ENCODE measurements at regions not wholly inside any gene's neighbourhood (a gene's known extent, or its start where the extent isn't known, plus 50 kb on each side); places are given as distances from the start of the nearest gene placed in this dataset.
"Not testable (repeated sequence)": the region's sequence is repeated elsewhere in the genome, so short reads cannot be mapped to it uniquely, and the experiment has no call there.

- DNase-seq, result no peak
These were observed 253.4 kb downstream of the SOD2 start for GRCh38 chr6:159439651-159440050.

- no peak for DNase-seq
These were observed 254.9 kb downstream of the SOD2 start for GRCh38 chr6:159438106-159438505.

- DNase-seq, result no peak
These were observed 256.5 kb downstream of the SOD2 start for GRCh38 chr6:159436581-159436980.

- no peak for DNase-seq
These were observed 257.3 kb downstream of the SOD2 start for GRCh38 chr6:159435701-159436100.

- no peak for DNase-seq
These were observed 258.6 kb downstream of the SOD2 start for GRCh38 chr6:159434410-159434809.

GRCh38 chr6:159433550-159433949, 259.5 kb downstream of the SOD2 start:
- no peak for DNase-seq

GRCh38 chr6:159431750-159432149, 261.3 kb downstream of the SOD2 start:
- DNase-seq, result no peak

- no peak for DNase-seq
These were observed 261.1 kb downstream of the FNDC1 start for GRCh38 chr6:159430323-159430722.

- no peak for DNase-seq
These were observed 260.2 kb downstream of the FNDC1 start for GRCh38 chr6:159429433-159429832.

- no peak for DNase-seq
These were observed 258.6 kb downstream of the FNDC1 start for GRCh38 chr6:159427771-159428170.

GRCh38 chr6:159427335-159427734, 258.1 kb downstream of the FNDC1 start:
- DNase-seq, result no peak

GRCh38 chr6:159425421-159425820, 256.2 kb downstream of the FNDC1 start:
- DNase-seq, result no peak

- DNase-seq, result no peak
These were observed 253.1 kb downstream of the FNDC1 start for GRCh38 chr6:159422041-159422984.

GRCh38 chr6:159421586-159421985, 252.4 kb downstream of the FNDC1 start:
- no peak for DNase-seq

GRCh38 chr6:159418997-159419396, 249.8 kb downstream of the FNDC1 start:
- no peak for DNase-seq

- DNase-seq, result no peak
These were observed 247.8 kb downstream of the FNDC1 start for GRCh38 chr6:159416891-159417560.

- no peak for DNase-seq
These were observed 246.3 kb downstream of the FNDC1 start for GRCh38 chr6:159415540-159415939.

GRCh38 chr6:159414711-159415110, 245.5 kb downstream of the FNDC1 start:
- DNase-seq, result no peak

GRCh38 chr6:159407211-159407780, 238.1 kb downstream of the FNDC1 start:
- not testable (repeated sequence) for DNase-seq

GRCh38 chr6:159404296-159404695, 235.1 kb downstream of the FNDC1 start:
- DNase-seq, result no peak

- no peak for DNase-seq
These were observed 231.6 kb downstream of the FNDC1 start for GRCh38 chr6:159400826-159401225.

- DNase-seq, result no peak
These were observed 230.6 kb downstream of the FNDC1 start for GRCh38 chr6:159399751-159400221.

- no peak for DNase-seq
These were observed 229.4 kb downstream of the FNDC1 start for GRCh38 chr6:159398633-159399032.

GRCh38 chr6:159397753-159398152, 228.6 kb downstream of the FNDC1 start:
- no peak for DNase-seq

Data from SW 1271 (cell line).